ENCODE measurements at regions not wholly inside any gene's neighbourhood (a gene's known extent, or its start where the extent isn't known, plus 50 kb on each side); places are given as distances from the start of the nearest gene placed in this dataset.

DNA sequence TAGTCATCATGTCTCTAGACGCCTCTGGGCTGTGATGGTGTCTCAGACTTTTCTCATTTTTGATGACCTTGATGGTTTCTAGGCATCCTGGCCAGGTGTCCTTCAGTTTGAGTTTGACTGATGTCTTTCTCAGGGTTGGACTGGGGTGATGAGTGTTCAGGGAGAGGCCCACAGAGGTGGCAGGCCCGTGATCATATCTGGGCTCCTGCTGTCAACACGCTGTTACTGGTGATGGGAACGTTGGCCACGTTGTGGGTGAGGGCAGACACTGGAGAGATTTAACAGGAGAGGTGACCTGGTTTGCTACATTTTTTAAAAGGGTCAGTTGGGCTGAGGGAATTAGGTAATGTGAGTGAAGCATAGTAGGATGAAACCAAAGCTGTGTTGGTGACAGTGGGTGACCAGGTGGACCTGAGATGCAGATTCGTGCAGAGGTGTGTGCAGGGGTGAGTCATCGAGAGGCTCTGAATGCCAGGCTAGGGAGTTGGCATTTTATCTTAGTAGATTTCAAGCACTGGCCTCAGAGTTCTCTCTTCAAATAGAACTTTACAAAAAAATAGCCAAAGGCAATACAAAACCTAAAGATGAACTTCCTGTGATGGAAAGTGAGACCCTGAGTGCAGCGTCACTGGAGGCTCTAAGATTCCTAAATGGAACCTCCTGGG, 174.1 kb downstream of the CDH26 start:
- WGBS (ENCODE audit: extremely low coverage, insufficient coverage, insufficient read length), result no CpG with 5 or more reads among the region's 8 CpGs
- no peaks in the 10 kb centered on the region for H3K79me2 ChIP-seq (ENCODE audit: control insufficient read depth, insufficient read depth, low read length, poor library complexity)
- no peak overlapping the region for H2AFZ ChIP-seq (ENCODE audit: insufficient read depth, low read length, poor library complexity)
- no peak overlapping the region for H3K4ac ChIP-seq (ENCODE audit: low read depth, low read length)
- H3K23ac ChIP-seq (ENCODE audit: low read length), result no peak overlapping the region
- no peaks in the 10 kb centered on the region for H3K9me3 ChIP-seq (ENCODE audit: insufficient read depth, low read depth, low read length)
- H3K18ac ChIP-seq (ENCODE audit: low read length), result no peak overlapping the region
- no peak overlapping the region for H4K8ac ChIP-seq (ENCODE audit: low read depth, low read length)
- H3K27me3 ChIP-seq (ENCODE audit: insufficient read depth, low read length), result no peaks in the 10 kb centered on the region
- no peak overlapping the region for H2BK5ac ChIP-seq (ENCODE audit: low read depth, low read length, poor library complexity)
- H3K14ac ChIP-seq (ENCODE audit: low read length), result no peak overlapping the region
- no peaks in the 10 kb centered on the region for H3K36me3 ChIP-seq (ENCODE audit: control insufficient read depth in 1 of 2, insufficient read depth in 2 of 2, low read length in 2 of 2)
- H2BK120ac ChIP-seq (ENCODE audit: insufficient read depth, low read length, poor library complexity), result no peak overlapping the region
- no peak overlapping the region for H2AK5ac ChIP-seq (ENCODE audit: low read length)
- H3K79me1 ChIP-seq (ENCODE audit: low read length), result no peaks in the 10 kb centered on the region
- no peak overlapping the region for H2BK12ac ChIP-seq (ENCODE audit: low read length)
- no peak for DNase-seq
- H3K4me3 ChIP-seq (ENCODE audit: low read depth, low read length), result no peak overlapping the region
- H4K91ac ChIP-seq (ENCODE audit: low read depth, low read length), result no peak overlapping the region
- H3K27ac ChIP-seq (ENCODE audit: low read depth, low read length), result no peak overlapping the region
- no peak overlapping the region for H4K12ac ChIP-seq (ENCODE audit: low read depth, low read length)
- no peak overlapping the region for H3K4me2 ChIP-seq (ENCODE audit: low read length)
- peaks cover 0 to 3% of the 10 kb centered on the region in 2 experiments for H3K4me1 ChIP-seq (ENCODE audit: control insufficient read depth in 1 of 2, insufficient read depth in 2 of 2, low read length in 2 of 2)
- H3K9ac ChIP-seq (ENCODE audit: low read length), result no peak overlapping the region

DNA sequence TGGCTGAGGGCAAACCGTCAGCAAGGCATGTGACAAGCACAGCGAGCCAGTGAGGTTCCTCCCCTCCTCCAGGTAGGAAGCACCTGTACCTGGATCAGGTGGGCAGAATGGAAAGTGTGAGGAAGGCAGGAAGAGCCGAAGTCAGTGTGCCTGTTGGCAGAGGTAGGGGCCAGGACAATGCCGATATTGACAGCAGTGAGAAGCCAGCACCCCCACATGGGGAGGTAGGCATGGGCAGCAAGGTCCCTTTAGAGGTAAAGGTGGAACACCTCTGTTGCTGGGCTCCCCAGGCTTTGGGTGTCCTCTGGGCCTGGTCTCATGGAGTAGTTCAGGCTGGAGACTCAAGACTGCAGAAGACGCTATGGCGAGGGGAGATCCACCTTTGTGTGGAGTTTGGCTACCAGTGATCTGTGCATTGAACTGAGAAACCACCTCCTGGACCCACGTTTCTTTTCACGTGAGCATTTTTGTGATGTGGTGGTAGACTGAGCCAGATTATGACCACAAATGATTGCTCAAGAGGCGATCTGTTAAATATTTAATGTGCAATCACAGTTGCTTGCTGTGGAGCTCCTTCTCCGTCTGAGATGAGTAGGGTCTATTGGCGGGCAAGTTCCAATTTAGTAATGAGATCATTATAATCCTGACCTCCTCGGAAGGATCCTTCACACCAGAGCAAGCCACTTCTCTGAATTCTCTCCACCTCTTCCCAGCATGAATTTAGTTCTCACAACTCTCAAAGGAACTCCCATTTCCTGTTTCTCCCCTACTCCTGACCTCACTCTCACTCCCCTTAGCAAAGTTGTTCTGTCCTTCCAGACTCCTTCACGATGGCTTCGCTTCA, 174.8 kb downstream of the CDH26 start:
- Histone ChIP-seq H3K27me3 (ENCODE audit: insufficient read depth, low read length) (no peaks in the 10 kb centered on the region), H2AK5ac (ENCODE audit: low read length) (no peak overlapping the region), H2AFZ (ENCODE audit: insufficient read depth, low read length, poor library complexity) (no peak overlapping the region), H4K91ac (ENCODE audit: low read depth, low read length) (no peak overlapping the region), H3K4me2 (ENCODE audit: low read length) (no peak overlapping the region), H3K4me1 (ENCODE audit: control insufficient read depth in 1 of 2, insufficient read depth in 2 of 2, low read length in 2 of 2) (peaks cover 0 to 3% of the 10 kb centered on the region in 2 experiments), H3K9ac (ENCODE audit: low read length) (no peak overlapping the region), H3K79me1 (ENCODE audit: low read length) (no peaks in the 10 kb centered on the region), H3K23ac (ENCODE audit: low read length) (no peak overlapping the region), H4K8ac (ENCODE audit: low read depth, low read length) (no peak overlapping the region), H2BK5ac (ENCODE audit: low read depth, low read length, poor library complexity) (no peak overlapping the region), H2BK120ac (ENCODE audit: insufficient read depth, low read length, poor library complexity) (no peak overlapping the region), H3K18ac (ENCODE audit: low read length) (no peak overlapping the region), H2BK12ac (ENCODE audit: low read length) (no peak overlapping the region), H3K4me3 (ENCODE audit: low read depth, low read length) (no peak overlapping the region), H3K9me3 (ENCODE audit: insufficient read depth, low read depth, low read length) (no peaks in the 10 kb centered on the region), H3K4ac (ENCODE audit: low read depth, low read length) (no peak overlapping the region), H4K12ac (ENCODE audit: low read depth, low read length) (no peak overlapping the region), H3K27ac (ENCODE audit: low read depth, low read length) (no peak overlapping the region), H3K14ac (ENCODE audit: low read length) (no peak overlapping the region), H3K36me3 (ENCODE audit: control insufficient read depth in 1 of 2, insufficient read depth in 2 of 2, low read length in 2 of 2) (no peaks in the 10 kb centered on the region), H3K79me2 (ENCODE audit: control insufficient read depth, insufficient read depth, low read length, poor library complexity) (no peaks in the 10 kb centered on the region)
- DNase-seq, result no peak
- no CpG with 5 or more reads among the region's 14 CpGs for WGBS (ENCODE audit: extremely low coverage, insufficient coverage, insufficient read length)

DNA sequence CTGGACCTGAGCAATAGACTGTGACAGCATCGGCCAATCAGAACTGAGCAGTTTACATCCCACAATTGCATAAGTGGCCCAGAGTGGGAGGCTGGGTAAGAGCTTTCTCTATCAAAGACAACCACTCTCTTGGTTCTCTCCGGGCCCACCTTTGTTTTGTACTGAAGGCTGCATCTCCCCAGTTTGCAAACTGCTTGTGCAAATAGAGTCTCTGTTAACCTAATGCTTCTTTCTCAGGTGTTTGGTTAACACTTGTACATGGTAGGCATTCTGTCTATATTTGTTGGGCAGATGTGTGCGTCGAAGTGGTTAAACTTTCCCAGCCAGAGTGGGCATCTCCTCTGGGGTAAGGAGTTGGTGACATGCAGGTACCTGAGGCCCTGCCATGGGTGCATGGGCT, 177.1 kb downstream of the CDH26 start:
- H3K79me2 ChIP-seq (ENCODE audit: control insufficient read depth, insufficient read depth, low read length, poor library complexity), result no peaks in the 10 kb centered on the region
- no peak overlapping the region for H4K8ac ChIP-seq (ENCODE audit: low read depth, low read length)
- no peak overlapping the region for H3K14ac ChIP-seq (ENCODE audit: low read length)
- no peak overlapping the region for H2AK5ac ChIP-seq (ENCODE audit: low read length)
- no peaks in the 10 kb centered on the region for H3K36me3 ChIP-seq (ENCODE audit: control insufficient read depth in 1 of 2, insufficient read depth in 2 of 2, low read length in 2 of 2)
- H3K27ac ChIP-seq (ENCODE audit: low read depth, low read length), result no peak overlapping the region
- H2BK5ac ChIP-seq (ENCODE audit: low read depth, low read length, poor library complexity), result no peak overlapping the region
- no peak overlapping the region for H3K18ac ChIP-seq (ENCODE audit: low read length)
- H3K4ac ChIP-seq (ENCODE audit: low read depth, low read length), result no peak overlapping the region
- no peak overlapping the region for H3K9ac ChIP-seq (ENCODE audit: low read length)
- DNase-seq, result no peak
- no peak overlapping the region for H4K91ac ChIP-seq (ENCODE audit: low read depth, low read length)
- peaks cover 0 to 3% of the 10 kb centered on the region in 2 experiments for H3K4me1 ChIP-seq (ENCODE audit: control insufficient read depth in 1 of 2, insufficient read depth in 2 of 2, low read length in 2 of 2)
- no peak overlapping the region for H4K12ac ChIP-seq (ENCODE audit: low read depth, low read length)
- H3K9me3 ChIP-seq (ENCODE audit: insufficient read depth, low read depth, low read length), result no peaks in the 10 kb centered on the region
- no peak overlapping the region for H3K23ac ChIP-seq (ENCODE audit: low read length)
- H2AFZ ChIP-seq (ENCODE audit: insufficient read depth, low read length, poor library complexity), result no peak overlapping the region
- no peak overlapping the region for H2BK12ac ChIP-seq (ENCODE audit: low read length)
- H3K79me1 ChIP-seq (ENCODE audit: low read length), result no peaks in the 10 kb centered on the region
- H2BK120ac ChIP-seq (ENCODE audit: insufficient read depth, low read length, poor library complexity), result no peak overlapping the region
- no peaks in the 10 kb centered on the region for H3K27me3 ChIP-seq (ENCODE audit: insufficient read depth, low read length)
- WGBS (ENCODE audit: extremely low coverage, insufficient coverage, insufficient read length), result no CpG with 5 or more reads among the region's 4 CpGs
- H3K4me3 ChIP-seq (ENCODE audit: low read depth, low read length), result no peak overlapping the region
- H3K4me2 ChIP-seq (ENCODE audit: low read length), result no peak overlapping the region

DNA sequence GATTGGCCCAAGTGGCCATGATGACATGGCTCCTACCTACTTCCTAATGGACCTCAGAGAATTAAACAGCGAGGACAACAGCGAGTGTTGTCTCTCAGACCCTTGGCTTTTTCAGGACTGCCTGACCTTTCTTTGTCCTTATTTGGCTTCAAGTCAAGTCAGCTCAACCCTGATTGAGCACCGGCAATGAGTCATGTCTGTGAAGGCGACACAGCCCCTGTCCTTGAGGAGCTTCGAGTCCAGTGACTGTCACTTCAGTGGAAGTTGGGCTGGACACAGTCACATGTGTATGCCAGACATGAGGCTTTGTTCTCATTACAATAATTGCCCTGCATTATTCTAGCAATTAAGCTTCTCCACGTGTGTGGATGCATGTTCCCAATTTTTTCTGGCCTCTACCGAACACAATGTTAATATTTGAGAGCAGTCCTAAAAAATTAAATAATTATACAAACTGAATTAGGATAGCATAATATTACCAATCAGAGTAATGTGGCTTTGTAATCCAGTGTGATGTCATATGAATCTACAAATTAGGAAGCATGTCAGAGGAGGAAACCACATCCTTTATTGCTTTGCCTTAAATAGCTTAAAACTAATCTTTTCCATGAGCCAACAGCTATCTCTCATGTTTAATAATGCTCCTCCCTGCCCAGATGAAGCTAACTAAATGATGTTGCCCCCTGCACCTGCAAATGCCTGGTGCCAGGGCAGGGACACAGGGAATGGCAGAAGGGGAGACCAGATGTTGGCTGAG, 178.6 kb downstream of the CDH26 start:
- H3K14ac ChIP-seq (ENCODE audit: low read length), result no peak overlapping the region
- H3K9ac ChIP-seq (ENCODE audit: low read length), result no peak overlapping the region
- H3K18ac ChIP-seq (ENCODE audit: low read length), result no peak overlapping the region
- no peak overlapping the region for H4K8ac ChIP-seq (ENCODE audit: low read depth, low read length)
- no peak overlapping the region for H2AFZ ChIP-seq (ENCODE audit: insufficient read depth, low read length, poor library complexity)
- no peaks in the 10 kb centered on the region for H3K79me2 ChIP-seq (ENCODE audit: control insufficient read depth, insufficient read depth, low read length, poor library complexity)
- no peak overlapping the region for H2AK5ac ChIP-seq (ENCODE audit: low read length)
- no peak overlapping the region for H2BK5ac ChIP-seq (ENCODE audit: low read depth, low read length, poor library complexity)
- DNase-seq, result no peak
- H3K9me3 ChIP-seq (ENCODE audit: insufficient read depth, low read depth, low read length), result no peaks in the 10 kb centered on the region
- no peaks in the 10 kb centered on the region for H3K36me3 ChIP-seq (ENCODE audit: control insufficient read depth in 1 of 2, insufficient read depth in 2 of 2, low read length in 2 of 2)
- no peak overlapping the region for H3K4me3 ChIP-seq (ENCODE audit: low read depth, low read length)
- no peaks in the 10 kb centered on the region for H3K79me1 ChIP-seq (ENCODE audit: low read length)
- no peak overlapping the region for H3K4me2 ChIP-seq (ENCODE audit: low read length)
- H2BK120ac ChIP-seq (ENCODE audit: insufficient read depth, low read length, poor library complexity), result no peak overlapping the region
- no CpG with 5 or more reads among the region's 7 CpGs for WGBS (ENCODE audit: extremely low coverage, insufficient coverage, insufficient read length)
- no peak overlapping the region for H3K27ac ChIP-seq (ENCODE audit: low read depth, low read length)
- H2BK12ac ChIP-seq (ENCODE audit: low read length), result no peak overlapping the region
- H3K4me1 ChIP-seq (ENCODE audit: control insufficient read depth in 1 of 2, insufficient read depth in 2 of 2, low read length in 2 of 2), result peaks cover 0 to 3% of the 10 kb centered on the region in 2 experiments
- H3K23ac ChIP-seq (ENCODE audit: low read length), result no peak overlapping the region
- no peak overlapping the region for H4K91ac ChIP-seq (ENCODE audit: low read depth, low read length)
- no peak overlapping the region for H4K12ac ChIP-seq (ENCODE audit: low read depth, low read length)
- H3K4ac ChIP-seq (ENCODE audit: low read depth, low read length), result no peak overlapping the region
- no peaks in the 10 kb centered on the region for H3K27me3 ChIP-seq (ENCODE audit: insufficient read depth, low read length)
